HG02885 (cell line): ENCODE measurements at regions not wholly inside any gene's neighbourhood (a gene's known extent, or its start where the extent isn't known, plus 50 kb on each side); places are given as distances from the start of the nearest gene placed in this dataset.

Experiments
- ATAC-seq: cut with Tn5 transposase; IDR thresholded peaks from one replicate; pipeline ENCODE4 v1.9.1; 2021; ENCODE audit warnings: mild to moderate bottlenecking; ENCODE audit not compliant: unreplicated experiment, poor library complexity

DNA sequence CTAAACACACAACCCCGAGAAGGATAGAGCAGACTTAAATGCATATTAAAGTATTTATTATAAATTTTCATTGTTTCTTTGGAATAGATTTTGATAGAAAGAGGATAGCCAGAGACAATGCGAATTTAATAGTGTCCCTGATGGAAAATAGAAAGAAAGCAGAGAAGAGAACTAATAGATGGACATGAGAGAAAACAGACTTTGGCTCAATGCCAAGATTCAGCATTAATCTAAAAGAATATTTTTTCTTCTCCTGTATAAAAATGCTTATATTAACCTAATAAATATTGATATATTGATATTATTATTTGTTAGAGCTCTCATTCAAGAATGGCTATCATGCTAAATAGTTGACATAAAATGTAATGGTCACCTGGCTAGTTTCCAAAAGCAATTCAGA, 173.4 kb downstream of the KIF2B start:
- ATAC-seq, result no peak

DNA sequence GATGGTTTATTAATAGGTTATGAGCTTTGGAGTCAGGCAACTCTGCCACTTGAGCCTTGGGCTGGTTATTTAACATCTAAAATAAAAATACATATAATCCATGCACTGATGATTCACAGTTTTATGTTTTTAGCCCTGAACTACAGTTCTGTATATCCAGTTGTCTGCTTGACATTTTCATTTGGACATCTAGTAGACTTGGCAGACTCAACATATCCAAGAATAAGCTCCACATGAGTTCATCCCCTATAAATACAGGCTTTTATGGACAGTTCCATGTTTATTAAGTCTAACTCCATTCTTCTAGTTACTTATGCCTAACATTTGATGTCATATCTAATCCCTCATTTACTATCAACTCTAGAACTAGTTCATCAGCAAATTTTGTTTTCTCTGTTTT, 174.2 kb downstream of the KIF2B start:
- ATAC-seq, result no peak

- ATAC-seq, result no peak
Measured at GRCh38 chr17:54007855-54008254, 185.1 kb downstream of the KIF2B start.

DNA sequence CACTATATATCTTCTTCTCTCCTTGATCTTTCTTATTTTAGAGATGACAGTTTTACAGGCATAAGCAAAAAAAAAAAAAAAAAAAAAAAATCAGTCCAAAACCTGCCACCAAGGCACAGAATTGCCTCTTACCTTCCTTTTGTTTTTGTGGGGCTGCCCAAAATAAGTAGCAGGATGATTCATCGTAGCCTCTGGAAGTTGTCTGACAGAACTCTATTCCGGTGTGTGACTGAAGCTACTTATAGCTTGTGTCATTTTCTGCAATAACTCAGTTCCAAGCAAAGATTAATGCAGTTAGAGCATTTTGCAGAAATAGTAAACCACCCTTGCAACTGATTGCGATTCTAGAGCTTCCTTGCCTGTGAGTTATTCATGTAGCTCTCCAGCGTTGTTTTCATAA, 186.8 kb downstream of the KIF2B start:
- no peak for ATAC-seq

GRCh38 chr17:54013072-54013471, 190.3 kb downstream of the KIF2B start:
- no peak for ATAC-seq

DNA sequence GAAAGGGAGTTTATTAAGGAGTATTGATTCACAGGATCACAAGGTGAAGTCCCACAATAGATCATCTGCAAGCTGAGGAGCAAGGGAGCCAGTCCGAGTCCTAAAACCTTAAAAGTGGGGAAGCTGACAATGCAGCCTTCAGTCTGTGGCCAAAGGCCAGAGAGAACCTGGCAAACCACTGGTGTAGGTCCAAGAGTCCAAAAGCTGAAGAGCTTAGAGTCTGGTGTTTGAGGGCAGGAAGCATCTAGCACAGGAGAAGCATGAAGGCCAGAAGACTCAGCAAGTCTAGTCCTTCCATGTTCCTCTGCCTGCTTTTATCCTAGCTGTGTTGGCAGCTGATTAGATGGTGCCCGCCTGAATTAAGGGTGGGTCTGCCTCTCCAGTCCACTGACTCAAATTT, 193.0 kb downstream of the KIF2B start:
- no peak for ATAC-seq

DNA sequence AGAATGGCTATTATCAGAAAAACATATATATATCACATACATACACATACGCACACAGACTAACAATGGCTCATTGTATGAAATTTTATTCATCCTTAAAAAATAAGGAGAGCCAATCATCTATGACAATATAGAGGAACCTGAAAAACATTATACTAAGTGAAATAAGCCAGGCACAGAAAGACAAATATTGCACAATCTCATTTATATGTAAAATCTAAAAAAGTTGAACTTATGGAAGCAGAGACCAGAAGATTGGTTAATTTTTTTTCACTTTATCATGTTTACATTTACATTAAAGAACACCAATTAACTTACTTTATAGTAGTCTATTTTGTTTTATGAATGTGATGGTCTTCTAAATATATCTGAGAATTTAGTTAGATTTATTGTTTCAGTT, 198.7 kb downstream of the KIF2B start:
- no peak for ATAC-seq

DNA sequence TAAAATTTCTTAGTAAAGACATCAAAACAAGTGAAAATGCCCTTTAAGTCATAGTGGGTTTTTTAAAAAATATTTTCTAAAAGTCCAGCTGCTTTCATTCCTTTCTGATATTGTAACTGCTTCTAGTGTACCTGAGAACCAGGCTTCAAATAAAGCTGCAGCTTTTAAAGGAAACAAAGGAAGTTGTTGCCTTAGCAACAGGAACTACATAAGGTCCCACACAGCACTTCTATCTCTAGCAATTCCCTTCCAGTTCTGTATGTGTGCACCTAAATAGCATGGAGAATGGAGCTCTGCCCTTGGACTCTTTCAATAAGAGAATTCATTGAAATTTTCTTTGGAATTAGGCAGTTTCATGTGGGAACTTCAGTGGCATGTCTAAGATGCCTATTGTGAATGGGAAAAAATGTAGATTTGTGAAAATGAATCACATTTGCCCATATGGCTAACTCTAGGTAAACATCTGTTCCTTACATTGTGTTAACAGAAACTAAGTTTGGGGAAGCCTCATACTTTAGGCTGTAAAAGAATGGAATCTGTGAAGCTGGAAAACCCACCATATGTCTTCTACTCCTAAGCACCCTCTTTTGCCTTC, 206.4 kb downstream of the KIF2B start:
- no peak for ATAC-seq

DNA sequence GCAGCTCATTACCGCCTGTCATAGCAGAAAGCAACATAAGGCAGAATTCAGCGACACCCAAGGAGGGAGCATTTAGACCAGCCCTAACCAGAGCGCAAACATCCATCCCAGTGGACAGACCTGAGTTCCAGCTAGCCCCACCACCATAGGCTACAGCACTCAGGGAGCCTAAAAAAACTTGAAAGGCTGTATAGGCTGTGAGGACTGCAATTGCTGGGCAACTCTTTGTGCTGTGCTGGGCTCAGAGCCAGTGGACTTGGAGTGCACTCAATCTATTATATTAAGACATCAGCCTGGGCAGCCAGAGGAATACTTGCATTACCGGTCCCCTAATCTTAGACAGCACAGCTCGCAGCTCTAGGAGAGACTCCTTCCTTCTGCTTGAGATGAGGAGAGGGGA, 207.3 kb downstream of the KIF2B start:
- no peak for ATAC-seq

- ATAC-seq, result no peak
Measured at GRCh38 chr17:54046570-54046969, 223.8 kb downstream of the KIF2B start.

DNA sequence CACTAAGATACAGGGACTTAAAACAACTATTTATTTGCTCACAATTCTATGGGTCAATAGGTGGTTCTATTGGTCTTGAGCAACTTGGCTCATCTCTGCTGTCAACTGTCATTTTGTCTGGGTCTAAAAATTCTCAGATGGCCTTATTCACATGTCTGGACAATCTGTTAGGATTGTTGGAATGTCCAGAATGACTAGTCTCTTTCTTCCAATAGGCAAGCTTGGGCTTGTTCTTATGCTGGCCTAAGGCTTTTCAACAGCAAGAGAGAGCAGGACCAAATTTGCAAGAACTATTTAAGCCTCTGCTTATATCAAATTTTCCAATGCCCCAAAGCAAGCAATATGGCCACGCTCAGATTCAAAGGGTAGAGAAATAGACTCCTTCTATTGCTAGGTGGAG, 240.9 kb downstream of the KIF2B start:
- no peak for ATAC-seq

DNA sequence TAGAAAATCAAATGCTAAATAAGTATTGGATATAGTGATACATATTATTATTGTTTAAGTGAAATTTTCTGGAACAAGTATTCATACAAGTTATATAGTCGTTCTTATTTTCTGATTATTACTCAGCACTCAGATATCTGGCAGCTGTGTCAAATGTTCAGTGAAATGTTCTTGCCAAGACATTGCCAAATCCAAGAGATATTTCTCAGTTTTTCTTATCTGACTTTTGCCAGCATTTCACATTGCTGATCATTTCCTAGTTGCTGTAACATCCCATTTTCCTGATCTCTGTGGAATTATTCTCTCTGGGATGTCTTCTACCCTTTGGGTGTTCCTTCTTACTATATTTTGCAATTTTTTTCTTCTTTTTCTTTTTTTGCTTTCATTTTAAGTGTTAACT, 262.3 kb downstream of the KIF2B start:
- ATAC-seq, result no peak

- ATAC-seq, result no peak
Measured at GRCh38 chr17:54085934-54086333, 263.2 kb downstream of the KIF2B start.

DNA sequence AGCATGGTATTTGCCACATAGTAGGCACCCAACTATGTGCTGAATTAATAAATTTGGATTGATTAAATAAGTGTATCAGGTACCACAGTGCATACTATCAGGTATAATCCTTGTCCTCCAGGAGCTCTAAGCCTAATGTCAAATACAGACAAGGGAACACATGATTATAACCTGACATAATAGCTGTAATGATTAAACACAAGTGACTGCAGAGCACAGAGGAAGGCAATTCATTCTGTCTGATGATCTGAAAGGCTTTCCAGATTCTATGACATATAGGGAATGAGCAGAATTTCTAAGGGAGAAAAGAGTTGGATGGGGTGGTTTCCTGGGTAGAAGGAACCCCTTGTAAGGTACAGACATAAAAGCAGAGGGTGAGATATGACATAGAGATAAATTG, 273.5 kb downstream of the KIF2B start:
- no peak for ATAC-seq

DNA sequence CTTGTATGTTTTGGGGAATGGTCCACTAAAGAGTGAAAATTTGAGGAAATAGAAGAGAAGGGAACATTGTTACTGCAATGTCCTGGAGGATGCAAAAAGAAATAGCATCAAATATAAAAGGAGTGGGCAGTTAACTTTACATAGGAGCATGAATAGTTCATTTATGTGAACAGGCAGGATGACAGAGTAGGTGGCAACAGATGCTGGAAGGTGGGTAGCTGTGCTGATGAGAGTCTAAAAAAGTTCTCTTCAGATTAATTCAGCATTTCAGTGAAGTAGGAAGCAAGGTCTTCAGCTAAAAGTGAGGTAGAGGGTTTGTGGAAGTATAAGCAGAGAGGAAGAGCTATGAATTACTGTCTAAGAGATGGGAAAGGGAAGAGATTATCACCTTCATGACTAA, 276.5 kb downstream of the KIF2B start:
- ATAC-seq, result no peak

- ATAC-seq, result no peak
Measured at GRCh38 chr17:54102246-54102645, 279.5 kb downstream of the KIF2B start.

- no peak for ATAC-seq
Measured at GRCh38 chr17:54111576-54111975, 288.8 kb downstream of the KIF2B start.

- ATAC-seq, result no peak
Measured at GRCh38 chr17:54117452-54117851, 294.7 kb downstream of the KIF2B start.

GRCh38 chr17:54124456-54124855, 301.7 kb downstream of the KIF2B start:
- ATAC-seq, result no peak

DNA sequence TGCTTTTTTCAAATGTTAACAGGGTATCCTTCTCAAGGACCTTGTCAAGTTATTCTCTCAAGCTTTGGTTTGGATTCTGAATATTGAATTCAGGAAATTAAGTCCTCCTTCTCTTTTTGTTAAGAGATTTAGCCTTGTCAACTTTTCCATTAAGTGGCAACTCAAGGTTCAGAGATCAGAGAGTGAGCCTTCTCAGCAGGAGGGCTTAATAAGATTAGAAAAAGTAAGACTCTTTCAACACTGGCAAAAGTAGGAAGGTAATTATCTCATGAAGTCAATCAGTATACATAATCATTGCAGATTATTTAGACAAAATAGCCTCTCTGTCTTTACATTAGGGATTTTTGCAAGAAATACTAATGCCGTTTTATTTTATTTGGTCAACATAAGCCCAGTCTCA, 330.7 kb downstream of the KIF2B start:
- no peak for ATAC-seq

- ATAC-seq, result no peak
Measured at GRCh38 chr17:54157542-54157941, 334.8 kb downstream of the KIF2B start.

GRCh38 chr17:54172096-54172984, 349.6 kb downstream of the KIF2B start:
- ATAC-seq, result no peak
